NCI-H146 treated with DMSO at 0.1 percent for 48 hours (cell line): ENCODE measurements at regions not wholly inside any gene's neighbourhood (a gene's known extent, or its start where the extent isn't known, plus 50 kb on each side); places are given as distances from the start of the nearest gene placed in this dataset.

Source experiments
- DNase-seq: peaks from one replicate; lab custom pipeline; 2025; ENCODE audit not compliant: unreplicated experiment; lab: John Stamatoyannopoulos, UW

- no peak for DNase-seq
These were observed 399.5 kb downstream of the RFC3 start for GRCh38 chr13:34217343-34218025.

GRCh38 chr13:34223984-34224383 is 406.0 kb downstream of the RFC3 start:
- no peak for DNase-seq

GRCh38 chr13:34224877-34225276 is 406.9 kb downstream of the RFC3 start:
- no peak for DNase-seq

- DNase-seq: no peak
These were observed 412.3 kb downstream of the RFC3 start for GRCh38 chr13:34230271-34230670.

GRCh38 chr13:34241332-34241731 is 423.4 kb downstream of the RFC3 start:
- DNase-seq: no peak

GRCh38 chr13:34243403-34243802 is 425.5 kb downstream of the RFC3 start:
- no peak for DNase-seq

- no peak for DNase-seq
These were observed 428.6 kb downstream of the RFC3 start for GRCh38 chr13:34246511-34246910.

GRCh38 chr13:34247596-34247995 is 429.6 kb downstream of the RFC3 start:
- no peak for DNase-seq

- DNase-seq: no peak
These were observed 431.6 kb downstream of the RFC3 start for GRCh38 chr13:34249546-34250039.

- no peak for DNase-seq
These were observed 432.3 kb downstream of the RFC3 start for GRCh38 chr13:34250151-34250670.

- DNase-seq: no peak
These were observed 436.4 kb downstream of the RFC3 start for GRCh38 chr13:34254366-34254765.

- DNase-seq: no peak
These were observed 437.8 kb downstream of the RFC3 start for GRCh38 chr13:34255711-34256110.

- no peak for DNase-seq
These were observed 438.3 kb downstream of the RFC3 start for GRCh38 chr13:34256236-34256635.

- no peak for DNase-seq
These were observed 440.0 kb downstream of the RFC3 start for GRCh38 chr13:34257966-34258365.

GRCh38 chr13:34258646-34259386 is 440.9 kb downstream of the RFC3 start:
- DNase-seq: no peak

GRCh38 chr13:34263681-34264080 is 445.7 kb downstream of the RFC3 start:
- DNase-seq: no peak

GRCh38 chr13:34265046-34265679 is 447.2 kb downstream of the RFC3 start:
- no peak for DNase-seq

- no peak for DNase-seq
These were observed 458.8 kb downstream of the RFC3 start for GRCh38 chr13:34276764-34277163.

GRCh38 chr13:34277936-34278335 is 460.0 kb downstream of the RFC3 start:
- no peak for DNase-seq

GRCh38 chr13:34278780-34279179 is 460.8 kb downstream of the RFC3 start:
- DNase-seq: no peak

GRCh38 chr13:34290661-34291060 is 472.7 kb downstream of the RFC3 start:
- DNase-seq: no peak
